ENCODE measurements at regions not wholly inside any gene's neighbourhood (a gene's known extent, or its start where the extent isn't known, plus 50 kb on each side); places are given as distances from the start of the nearest gene placed in this dataset.

GRCh38 chr2:18062892-18063291 is 184.4 kb downstream of the KCNS3 start:
- H3K27ac Mint-ChIP-seq (ENCODE audit: unreplicated experiment) = no peak overlapping the region
- no peaks in the 10 kb centered on the region for H3K9me3 Mint-ChIP-seq (ENCODE audit: low read depth)
- H3K27me3 Mint-ChIP-seq (ENCODE audit: low read depth) = peaks cover 9% of the 10 kb centered on the region
- no peak for DNase-seq (ENCODE audit: low spot score)
- H3K36me3 Mint-ChIP-seq (ENCODE audit: low read depth) = no peaks in the 10 kb centered on the region
- H3K4me1 Mint-ChIP-seq (ENCODE audit: low read depth) = no peaks in the 10 kb centered on the region
- no peak for TF ChIP-seq CTCF (IDR thresholded peaks at IDR 0.05)
- no peak overlapping the region for H3K4me3 Mint-ChIP-seq (ENCODE audit: unreplicated experiment)

GRCh38 chr2:18061717-18062116 is 183.2 kb downstream of the KCNS3 start:
- Mint-ChIP-seq H3K27me3 (ENCODE audit: low read depth) (peaks cover 7% of the 10 kb centered on the region), H3K4me3 (ENCODE audit: unreplicated experiment) (no peak overlapping the region), H3K4me1 (ENCODE audit: low read depth) (no peaks in the 10 kb centered on the region), H3K36me3 (ENCODE audit: low read depth) (no peaks in the 10 kb centered on the region), H3K9me3 (ENCODE audit: low read depth) (no peaks in the 10 kb centered on the region), H3K27ac (ENCODE audit: unreplicated experiment) (no peak overlapping the region)
- DNase-seq (ENCODE audit: low spot score) = no peak
- no peak for TF ChIP-seq CTCF (IDR thresholded peaks at IDR 0.05)

GRCh38 chr2:18057657-18058056 is 179.2 kb downstream of the KCNS3 start:
- no peaks in the 10 kb centered on the region for H3K36me3 Mint-ChIP-seq (ENCODE audit: low read depth)
- no peak overlapping the region for H3K4me3 Mint-ChIP-seq (ENCODE audit: unreplicated experiment)
- peaks cover 4% of the 10 kb centered on the region for H3K9me3 Mint-ChIP-seq (ENCODE audit: low read depth)
- H3K27ac Mint-ChIP-seq (ENCODE audit: unreplicated experiment) = no peak overlapping the region
- TF ChIP-seq CTCF (IDR thresholded peaks at IDR 0.05) = no peak
- H3K27me3 Mint-ChIP-seq (ENCODE audit: low read depth) = peaks cover 4% of the 10 kb centered on the region
- DNase-seq (ENCODE audit: low spot score) = no peak
- no peaks in the 10 kb centered on the region for H3K4me1 Mint-ChIP-seq (ENCODE audit: low read depth)

GRCh38 chr2:18055290-18055689 is 176.8 kb downstream of the KCNS3 start:
- H3K4me3 Mint-ChIP-seq (ENCODE audit: unreplicated experiment) = no peak overlapping the region
- peaks cover 6% of the 10 kb centered on the region for H3K9me3 Mint-ChIP-seq (ENCODE audit: low read depth)
- no peak for TF ChIP-seq CTCF (IDR thresholded peaks at IDR 0.05)
- DNase-seq (ENCODE audit: low spot score) = no peak
- no peaks in the 10 kb centered on the region for H3K27me3 Mint-ChIP-seq (ENCODE audit: low read depth)
- H3K27ac Mint-ChIP-seq (ENCODE audit: unreplicated experiment) = no peak overlapping the region
- no peaks in the 10 kb centered on the region for H3K36me3 Mint-ChIP-seq (ENCODE audit: low read depth)
- H3K4me1 Mint-ChIP-seq (ENCODE audit: low read depth) = no peaks in the 10 kb centered on the region

- DNase-seq (ENCODE audit: low spot score) = no peak
- no peak for TF ChIP-seq CTCF (IDR thresholded peaks at IDR 0.05)
- Mint-ChIP-seq H3K4me3 (ENCODE audit: unreplicated experiment) (no peak overlapping the region), H3K36me3 (ENCODE audit: low read depth) (no peaks in the 10 kb centered on the region), H3K9me3 (ENCODE audit: low read depth) (peaks cover 11% of the 10 kb centered on the region), H3K4me1 (ENCODE audit: low read depth) (peaks cover 4% of the 10 kb centered on the region), H3K27me3 (ENCODE audit: low read depth) (no peaks in the 10 kb centered on the region), H3K27ac (ENCODE audit: unreplicated experiment) (no peak overlapping the region)
Measured at GRCh38 chr2:18050001-18050400, 171.5 kb downstream of the KCNS3 start.

Data from chondrocyte (in vitro differentiated cells).